Liver (tissue), 3 donors: ENCODE measurements at regions not wholly inside any gene's neighbourhood (a gene's known extent, or its start where the extent isn't known, plus 50 kb on each side); places are given as distances from the start of the nearest gene placed in this dataset.

ENCODE experiments used
- ATF3 ChIP-seq: IDR thresholded peaks from 2 replicates; pipeline ENCODE4 v1.6.1; 2016; ENCODE audit warnings: antibody characterized with exemption
- EGR1 ChIP-seq, 2 donors: IDR thresholded peaks; 2 replicates each; pipeline ENCODE4 v1.6.1; 2016 to 2018; ENCODE audit warnings: antibody characterized with exemption in 2 of 2, low read depth in 2 of 2
- HNF4A ChIP-seq, 2 donors: conservative IDR thresholded peaks; 2 replicates each; pipeline ENCODE4 v1.6.1; 2016; ENCODE audit warnings: antibody characterized with exemption in 2 of 2, mild to moderate bottlenecking in 2 of 2
- MAX ChIP-seq: IDR thresholded peaks from 2 replicates; pipeline ENCODE4 v1.6.1; 2016; ENCODE audit warnings: antibody characterized with exemption
- RAD21 ChIP-seq, 2 donors: IDR thresholded peaks; 2 replicates each; pipeline ENCODE4 v1.6.1; 2016; ENCODE audit warnings: antibody characterized with exemption in 2 of 2, mild to moderate bottlenecking in 2 of 2
- REST ChIP-seq: IDR thresholded peaks from 2 replicates; pipeline ENCODE4 v1.6.1; 2016; ENCODE audit warnings: antibody characterized with exemption, mild to moderate bottlenecking
- TAF1 ChIP-seq: conservative IDR thresholded peaks from 2 replicates; pipeline ENCODE4 v1.6.1; 2016; ENCODE audit warnings: antibody characterized with exemption, mild to moderate bottlenecking
- YY1 ChIP-seq: IDR thresholded peaks from 2 replicates; pipeline ENCODE4 v1.6.1; 2016; ENCODE audit warnings: antibody characterized with exemption, mild to moderate bottlenecking
- TF ChIP-seq, protein P1 (sequence below): fragments of 150-350 bp; IDR thresholded peaks from 2 replicates; pipeline ENCODE4 v1.5.1; 2017; ENCODE audit warnings: improper control_type of control experiment, low read depth, low read length; ENCODE audit not compliant: missing input control
- donor health status: healthy.
- donor health status: healthy.

GRCh38 chr4:116059361-116059760, 945.9 kb upstream of the NDST4 start:
- TF ChIP-seq, protein P1, sequence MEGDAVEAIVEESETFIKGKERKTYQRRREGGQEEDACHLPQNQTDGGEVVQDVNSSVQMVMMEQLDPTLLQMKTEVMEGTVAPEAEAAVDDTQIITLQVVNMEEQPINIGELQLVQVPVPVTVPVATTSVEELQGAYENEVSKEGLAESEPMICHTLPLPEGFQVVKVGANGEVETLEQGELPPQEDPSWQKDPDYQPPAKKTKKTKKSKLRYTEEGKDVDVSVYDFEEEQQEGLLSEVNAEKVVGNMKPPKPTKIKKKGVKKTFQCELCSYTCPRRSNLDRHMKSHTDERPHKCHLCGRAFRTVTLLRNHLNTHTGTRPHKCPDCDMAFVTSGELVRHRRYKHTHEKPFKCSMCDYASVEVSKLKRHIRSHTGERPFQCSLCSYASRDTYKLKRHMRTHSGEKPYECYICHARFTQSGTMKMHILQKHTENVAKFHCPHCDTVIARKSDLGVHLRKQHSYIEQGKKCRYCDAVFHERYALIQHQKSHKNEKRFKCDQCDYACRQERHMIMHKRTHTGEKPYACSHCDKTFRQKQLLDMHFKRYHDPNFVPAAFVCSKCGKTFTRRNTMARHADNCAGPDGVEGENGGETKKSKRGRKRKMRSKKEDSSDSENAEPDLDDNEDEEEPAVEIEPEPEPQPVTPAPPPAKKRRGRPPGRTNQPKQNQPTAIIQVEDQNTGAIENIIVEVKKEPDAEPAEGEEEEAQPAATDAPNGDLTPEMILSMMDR, result no peak
- no peak for TF ChIP-seq ATF3
- no peak for TF ChIP-seq EGR1 (IDR thresholded peaks at IDR 0.05; ENCODE audit: low read depth in 2 of 2)
- TF ChIP-seq TAF1, result no peak
- no peak for TF ChIP-seq YY1
- TF ChIP-seq RAD21 (IDR thresholded peaks at IDR 0.05), result no peak
- no peak for TF ChIP-seq MAX
- no peak for TF ChIP-seq REST
- no peak for TF ChIP-seq HNF4A (conservative IDR thresholded peaks at IDR 0.05)
